HepG2 (cell line): ENCODE measurements at regions not wholly inside any gene's neighbourhood (a gene's known extent, or its start where the extent isn't known, plus 50 kb on each side); places are given as distances from the start of the nearest gene placed in this dataset.
A peak's percentile ranks its signal among the peaks of the same experiment; 100 is the strongest.

Experiments used
- ATAC-seq: fragments of 200-7000 bp; cut with Tn5 transposase; 3 replicates; pipeline ENCODE4 v1.9.1; 2020; ENCODE audit warnings: mild to moderate bottlenecking, moderate library complexity
- BruUV-seq: library from RNA; stranded (reverse); fragments of 400-500 nt; replicated peaks from 2 replicates; lab custom pipeline; 2021; lab: Mats Ljungman, UMichigan
- CTCF ChIA-PET: fragments of 300-600 bp; formaldehyde crosslinking; extraction: SDS; loops from one replicate; lab custom pipeline; 2021; ENCODE audit warnings: low total read pairs, inconsistent platforms, low intra/inter-chr PET ratio; lab: Yijun Ruan, JAX
- POLR2A ChIA-PET: fragments of 350-600 bp; sonication (Branson Sonifier 250); formaldehyde crosslinking; loops from one replicate; lab custom pipeline; 2020; ENCODE audit warnings: antibody characterized with exemption, inconsistent platforms; lab: Yijun Ruan, JAX
- DNase-seq: peaks from one replicate; pipeline ENCODE4 v3.0.0-alpha.2; 2015; ENCODE audit warnings: low spot score
- FAIRE-seq: peaks from 3 replicates; lab custom pipeline; 2011; peaks lifted over from hg19 to GRCh38; lab: Jason Lieb, UNC
- H2AFZ ChIP-seq: one replicate; pipeline ENCODE4 v1.6.1; 2011; ENCODE audit warnings: low read length, inconsistent platforms
- H3K27ac ChIP-seq: fragments of 300-600 bp; 3 replicates; pipeline ENCODE4 v1.8.0; 2011; ENCODE audit warnings: mixed run types, mild to moderate bottlenecking, mixed read lengths, low read length, inconsistent platforms; ENCODE audit not compliant: insufficient read depth; ENCODE audit errors: extremely low read length
- H3K27me3 ChIP-seq, 2 experiments: fragments of 200-600 bp in 1 of 2; 2 replicates in 1 of 2; 3 replicates in 1 of 2; pipeline versions ENCODE4 v1.6.0 to v1.8.0; 2011; ENCODE audit warnings: low read length in 2 of 2, mild to moderate bottlenecking in 2 of 2, moderate library complexity in 2 of 2, inconsistent platforms in 1 of 2; ENCODE audit not compliant: insufficient read depth in 2 of 2, control insufficient read depth in 1 of 2
- H3K36me3 ChIP-seq, 2 experiments: fragments of 200-600 bp in 1 of 2; replicated peaks in 1 of 2; 2 replicates in 1 of 2; 3 replicates in 1 of 2; pipeline versions ENCODE4 v1.5.1 to v1.8.0; 2011; ENCODE audit warnings: low read length in 2 of 2, inconsistent platforms in 1 of 2; ENCODE audit not compliant: insufficient read depth in 2 of 2, control insufficient read depth in 1 of 2
- H3K4me1 ChIP-seq: 2 replicates; pipeline ENCODE4 v1.5.1; 2012; ENCODE audit warnings: low read length, inconsistent platforms; ENCODE audit not compliant: insufficient read depth
- H3K4me2 ChIP-seq: 2 replicates; pipeline ENCODE4 v1.6.0; 2011; ENCODE audit warnings: low read depth, low read length, inconsistent platforms
- H3K4me3 ChIP-seq, 3 experiments: fragments of 200-600 bp in 1 of 3; sonication (generic), shearing (Covaris generic) in 1 of 3; replicated peaks in 1 of 3; 2 replicates each; pipeline ENCODE4 v1.5.1; 2011 to 2016; ENCODE audit warnings: low read length in 3 of 3, inconsistent platforms in 2 of 3, low read depth in 2 of 3, mild to moderate bottlenecking in 2 of 3, control low read depth in 1 of 3, mixed read lengths in 1 of 3; ENCODE audit not compliant: insufficient read depth in 1 of 3
- H3K79me2 ChIP-seq: one replicate; pipeline ENCODE4 v1.6.1; 2011; ENCODE audit warnings: low read length, inconsistent platforms; ENCODE audit not compliant: insufficient read depth
- H3K9ac ChIP-seq: 2 replicates; pipeline ENCODE4 v1.6.0; 2011; ENCODE audit warnings: mild to moderate bottlenecking, low read depth, low read length, inconsistent platforms; ENCODE audit not compliant: insufficient read depth
- H3K9me3 ChIP-seq: 2 replicates; pipeline ENCODE4 v1.5.1; 2012; ENCODE audit warnings: mild to moderate bottlenecking, low read length
- H4K20me1 ChIP-seq: 2 replicates; pipeline ENCODE4 v1.6.0; 2011; ENCODE audit warnings: inconsistent platforms, mild to moderate bottlenecking, low read length, moderate library complexity; ENCODE audit not compliant: insufficient read depth
- CEBPB ChIP-seq: IDR thresholded peaks from 2 replicates; pipeline ENCODE4 v1.6.1; 2011; ENCODE audit warnings: low read depth, low read length, improper control_type of control experiment, borderline replicate concordance
- HMGXB3 ChIP-seq: sonication (generic); formaldehyde crosslinking; IDR thresholded peaks from 2 replicates; pipeline ENCODE4 v1.4.0; 2020; ENCODE audit warnings: missing genetic modification reagents, borderline replicate concordance
- whole genome bisulfite sequencing: methylation state at CpG from one replicate; pipeline ENCODE4 v1.1.6; 2017; ENCODE audit warnings: low lambda C conversion rate; 5-methylcytosine and 5-hydroxymethylcytosine counted together
- in situ Hi-C: cut with HindIII; loops from 2 replicates; pipeline ENCODE4 v1.10.0; 2017; ENCODE audit warnings: low pct_unique_long_range_greater_than_20kb; ENCODE audit not compliant: extremely low pct_ligation_motif_present
- intact Hi-C: fragments of 100-400 bp; cut with micrococcal nuclease; formaldehyde crosslinking; loops from one replicate; pipeline ENCODE4 v1.10.0; 2022; ENCODE audit not compliant: unreplicated experiment

GRCh38 chr2:184040230-184040629 is 558.1 kb upstream of the ZNF804A start:
- FAIRE-seq, result no peak

More at GRCh38 chr2:184040230-184040629, 558.1 kb upstream of the ZNF804A start:
- 0% methylated on average over 1 of the region's 1 CpG for WGBS
- Histone ChIP-seq H3K9ac (no peak overlapping the region), H3K36me3 (no peaks in the 10 kb centered on the region), H3K27me3 (no peaks in the 10 kb centered on the region), H3K27ac (no peak overlapping the region)
- BruUV-seq, result no TSS peak
- peak; percentile 10; the same call in 1 of the 2 replicates for TF ChIP-seq CEBPB
- no peak for TF ChIP-seq HMGXB3
- TF ChIP-seq, all 625 proteins: peak for 1
- Histone ChIP-seq H2AFZ (no peak overlapping the region), H3K79me2 (no peaks in the 10 kb centered on the region), H3K4me1 (no peaks in the 10 kb centered on the region), H3K9me3 (no peaks in the 10 kb centered on the region), H4K20me1 (no peaks in the 10 kb centered on the region), H3K4me3 (no peak overlapping the region), H3K4me2 (no peak overlapping the region)
- DNase-seq, result no peak
- ChIA-PET POLR2A (no interaction called here), CTCF (no interaction called here)
- in situ Hi-C loops (no loop called here), intact Hi-C loops (no loop called here)
- ATAC-seq, result no peak
